ENCODE measurements at regions not wholly inside any gene's neighbourhood (a gene's known extent, or its start where the extent isn't known, plus 50 kb on each side); places are given as distances from the start of the nearest gene placed in this dataset.
A peak's percentile ranks its signal among the peaks of the same experiment; 100 is the strongest.
"Not testable (repeated sequence)": the region's sequence is repeated elsewhere in the genome, so short reads cannot be mapped to it uniquely, and the experiment has no call there.

DNA sequence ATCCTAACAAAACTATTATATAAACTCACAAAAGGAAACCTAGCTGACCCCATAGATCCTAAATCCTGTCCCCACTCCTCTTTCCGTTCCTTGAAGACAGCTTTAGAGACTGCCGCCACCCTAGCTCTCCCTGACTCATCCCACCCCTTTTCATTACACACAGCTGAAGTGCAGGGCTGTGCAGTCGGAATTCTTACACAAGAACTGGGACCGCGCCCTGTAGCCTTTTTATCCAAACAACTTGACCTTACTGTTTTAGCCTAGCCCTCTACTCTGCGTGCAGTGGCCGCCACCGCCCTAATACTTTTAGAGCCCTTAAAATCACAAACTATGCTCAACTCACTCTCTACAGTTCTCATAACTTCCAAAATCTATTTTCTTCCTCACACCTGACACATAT, 264.0 kb downstream of the SMARCA2 start:
- DNase-seq (ENCODE audit: low spot score) = not testable (repeated sequence)

DNA sequence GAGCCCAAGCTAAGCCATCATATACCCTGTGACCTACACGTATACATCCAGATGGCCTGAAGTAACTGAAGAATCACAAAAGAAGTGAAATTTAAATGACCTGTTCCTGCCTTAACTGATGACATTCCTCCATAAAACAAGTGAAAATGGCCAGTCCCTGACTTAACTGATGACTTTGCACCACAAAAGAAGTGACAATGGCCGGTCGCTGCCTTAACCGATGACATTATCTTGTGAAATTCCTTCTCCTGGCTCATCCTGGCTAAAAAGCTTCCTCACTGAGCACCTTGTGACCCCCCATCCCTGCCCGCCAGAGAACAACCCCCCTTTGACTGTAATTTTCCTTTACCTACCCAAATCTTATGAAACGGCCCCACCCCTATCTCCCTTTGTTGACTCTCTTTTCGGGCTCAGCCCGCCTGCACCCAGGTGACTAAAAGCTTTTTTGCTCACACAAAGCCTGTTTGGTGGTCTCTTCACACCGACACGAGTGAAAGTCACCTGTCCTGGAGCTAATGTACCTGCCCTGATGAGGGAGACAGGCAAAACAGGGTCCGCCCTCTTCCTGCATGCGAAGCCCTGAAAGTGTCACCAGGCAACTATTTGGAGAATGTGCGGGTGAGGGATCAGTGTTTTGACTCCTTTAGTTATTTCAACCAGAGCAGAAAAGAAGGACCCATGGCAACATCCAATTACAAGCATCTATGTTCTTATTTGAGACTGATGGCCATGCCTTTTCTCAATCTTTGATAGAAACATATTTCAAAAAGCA, 266.1 kb downstream of the SMARCA2 start:
- no peak for DNase-seq (ENCODE audit: low spot score)

- DNase-seq (ENCODE audit: low spot score) = no peak
Measured at GRCh38 chr9:2281803-2282185, 266.6 kb downstream of the SMARCA2 start.

DNA sequence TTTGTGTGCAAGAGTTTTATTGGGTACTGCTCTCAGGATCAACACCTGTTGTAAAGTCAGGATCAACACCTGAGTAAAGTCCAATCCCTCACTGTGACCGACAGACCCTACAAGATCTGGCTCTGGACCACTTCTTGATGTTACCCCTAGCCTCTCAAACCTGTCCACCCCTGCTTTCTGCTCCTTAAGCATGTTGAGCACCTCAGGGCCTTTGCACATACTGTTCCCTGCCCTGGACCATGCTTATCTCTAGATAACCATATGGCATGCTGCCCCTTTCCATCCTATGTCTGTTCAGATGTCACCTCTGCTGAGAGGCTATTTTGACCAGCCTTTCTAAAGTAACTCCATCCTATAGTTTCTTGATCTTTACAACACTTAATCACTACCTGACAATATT, 269.6 kb downstream of the SMARCA2 start:
- no peak for DNase-seq (ENCODE audit: low spot score)

DNA sequence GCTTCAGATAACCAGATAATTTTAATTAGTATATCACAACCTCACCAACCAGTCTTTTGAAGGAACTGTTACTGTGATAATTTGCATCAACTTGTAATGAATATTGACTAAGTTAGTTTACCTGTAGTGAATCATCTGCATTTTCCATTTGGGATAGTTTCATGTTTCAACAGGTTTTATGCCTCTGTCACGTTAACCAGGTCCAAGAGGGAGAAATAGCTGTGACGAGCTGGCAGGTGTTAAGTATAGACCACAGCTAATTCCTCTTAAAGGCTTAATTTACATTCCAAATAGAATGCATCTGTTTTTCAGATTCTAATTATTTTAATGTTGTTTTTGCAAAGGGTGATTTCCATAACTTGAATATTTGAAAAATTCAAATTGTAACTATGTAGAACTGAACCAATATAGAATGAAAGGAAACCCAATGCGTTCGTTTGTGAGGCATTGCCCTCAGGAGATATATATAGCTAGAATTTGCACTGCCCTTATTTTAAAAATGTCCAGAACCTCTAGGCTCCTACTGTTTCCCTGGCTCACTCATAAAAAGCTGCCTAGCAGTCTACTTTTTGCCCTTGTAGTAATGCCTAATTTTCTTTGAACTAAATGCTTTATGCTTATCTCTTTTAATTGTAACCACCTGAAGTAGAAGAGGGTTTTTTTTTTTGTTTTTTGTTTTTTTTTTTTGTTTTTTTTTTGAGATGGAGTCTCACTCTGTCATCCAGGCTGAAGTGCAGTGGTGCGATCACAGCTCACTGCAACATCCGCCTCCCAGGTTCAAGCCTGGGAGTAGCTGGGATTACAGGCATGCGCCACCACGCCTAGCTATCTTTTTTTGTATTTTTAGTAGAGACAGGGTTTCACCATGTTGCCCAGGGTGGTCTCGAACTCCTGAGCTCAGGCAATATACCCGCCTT, 270.5 kb downstream of the SMARCA2 start:
- DNase-seq (ENCODE audit: low spot score) = no peak

DNA sequence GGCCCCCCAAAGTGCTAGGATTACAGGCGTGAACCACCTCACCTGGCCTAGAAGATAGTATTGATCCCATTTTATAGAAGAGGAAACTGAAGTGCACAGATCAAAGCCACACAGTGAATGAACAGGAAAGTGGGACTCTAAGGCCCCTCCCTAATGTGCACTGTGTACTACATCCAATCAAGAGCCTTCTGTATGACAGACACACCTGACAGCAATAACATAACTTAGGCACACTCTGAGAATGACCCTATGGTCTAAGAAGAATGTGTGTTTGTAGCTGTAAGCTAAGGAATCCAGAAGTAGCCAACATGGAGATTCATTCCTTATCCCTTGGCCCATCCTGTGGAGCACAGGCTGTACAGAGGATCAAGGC, 271.2 kb downstream of the SMARCA2 start:
- no peak for DNase-seq (ENCODE audit: low spot score)

DNA sequence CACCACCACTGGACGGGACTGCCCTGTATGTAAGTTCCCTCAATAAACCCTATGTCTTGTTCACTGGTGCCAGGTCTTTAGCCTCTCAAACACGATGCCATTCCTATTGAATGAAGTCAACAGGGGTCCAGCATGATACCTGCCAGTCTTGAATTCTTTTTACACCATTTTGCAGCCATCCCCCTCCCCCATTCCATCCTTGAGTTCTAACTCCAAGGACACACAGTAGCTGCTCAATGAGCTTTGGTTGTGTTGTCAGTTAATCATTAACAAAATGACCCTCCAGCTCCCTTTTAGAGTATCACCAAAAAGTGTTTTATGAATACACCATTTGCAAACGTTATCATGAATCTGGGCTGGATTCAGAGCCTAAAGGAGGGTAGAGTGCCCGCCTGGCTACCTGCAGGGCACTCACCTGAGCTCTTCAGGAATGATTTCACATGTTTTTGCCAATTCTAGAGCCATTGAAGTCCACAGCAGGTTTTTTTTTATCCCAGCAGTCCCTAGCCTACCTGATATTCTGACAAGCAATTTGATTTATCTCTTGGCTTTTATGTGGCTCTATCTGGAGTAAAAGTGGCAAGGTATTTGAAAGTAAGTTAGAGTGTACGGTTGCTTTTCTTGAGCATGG, 271.8 kb downstream of the SMARCA2 start:
- no peak for DNase-seq (ENCODE audit: low spot score)

DNA sequence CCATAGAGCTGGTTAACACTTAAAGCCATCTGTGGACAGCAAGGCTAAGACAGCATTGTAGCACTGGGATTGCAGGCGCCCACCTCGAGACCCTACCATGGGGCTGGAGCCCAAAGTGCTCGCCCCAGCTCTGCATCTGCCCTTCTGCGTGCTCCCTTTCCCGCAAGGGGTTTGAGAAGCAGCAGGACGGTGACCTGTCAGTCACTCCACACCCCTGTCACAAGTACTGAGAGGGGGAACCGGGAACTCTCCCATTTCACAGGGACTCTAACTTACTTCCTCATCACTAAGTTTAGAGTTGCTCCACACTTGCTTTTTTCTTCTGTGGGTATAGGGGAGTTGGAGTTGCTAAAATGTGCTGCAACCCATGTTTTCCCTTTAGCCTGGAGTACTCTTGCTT, 273.2 kb downstream of the SMARCA2 start:
- DNase-seq (ENCODE audit: low spot score) = no peak

- DNase-seq (ENCODE audit: low spot score) = no peak
Measured at GRCh38 chr9:2289263-2289662, 274.1 kb downstream of the SMARCA2 start.

GRCh38 chr9:2290382-2290781, 275.2 kb downstream of the SMARCA2 start:
- no peak for DNase-seq (ENCODE audit: low spot score)

DNA sequence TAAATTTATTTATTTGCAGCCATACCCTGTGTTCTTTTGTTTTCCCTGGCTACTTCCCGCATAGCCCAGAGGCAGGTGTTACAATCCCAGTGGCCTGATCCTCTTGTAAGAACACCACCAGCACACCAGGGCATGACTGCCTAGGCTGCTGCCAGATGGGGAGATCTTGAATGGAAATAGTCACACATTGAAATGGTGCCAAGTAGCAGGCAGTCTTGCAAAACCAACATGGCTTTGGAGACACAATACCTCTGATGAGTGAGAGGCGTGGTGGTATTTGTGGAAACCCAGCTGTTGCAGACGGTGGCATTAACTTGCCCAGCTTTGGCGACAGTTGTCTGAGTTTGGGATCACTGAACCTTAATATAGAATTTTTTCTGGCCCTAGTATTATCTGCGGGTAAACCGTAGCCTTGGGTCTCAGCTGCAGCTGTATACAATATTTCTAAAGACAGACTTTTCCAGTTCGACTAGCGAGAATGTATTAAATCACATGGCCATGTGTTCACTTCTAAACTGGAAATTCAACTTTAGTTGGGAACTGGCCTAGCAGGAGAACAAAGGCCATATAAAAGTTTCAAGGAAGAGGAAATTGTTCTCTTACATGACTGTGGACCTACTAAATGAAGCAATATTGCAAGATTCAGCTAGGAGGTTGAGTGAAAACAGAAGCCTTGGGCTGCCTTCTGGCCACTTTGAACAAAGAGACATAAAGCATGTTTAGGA, 277.0 kb downstream of the SMARCA2 start:
- DNase-seq (ENCODE audit: low spot score) = peak; percentile 9

DNA sequence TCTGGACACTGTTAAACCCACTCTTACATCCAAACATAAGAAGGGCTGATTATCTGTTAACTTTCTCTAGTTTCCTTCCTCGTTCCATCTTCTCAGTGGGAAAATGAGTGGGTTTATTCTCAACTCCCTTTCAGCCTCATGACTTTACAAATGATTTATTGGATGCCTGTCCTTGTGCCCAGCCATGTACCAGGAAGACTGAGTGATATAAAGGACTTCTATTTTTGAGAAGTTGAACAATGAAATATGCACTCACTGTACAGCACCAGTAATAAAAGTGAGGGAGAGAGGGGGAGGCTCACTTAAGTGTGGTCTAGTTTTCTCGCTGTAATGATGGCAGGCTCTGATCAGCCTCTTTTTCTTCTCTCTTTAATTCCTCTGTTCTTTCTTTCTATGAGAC, 277.6 kb downstream of the SMARCA2 start:
- no peak for DNase-seq (ENCODE audit: low spot score)

DNA sequence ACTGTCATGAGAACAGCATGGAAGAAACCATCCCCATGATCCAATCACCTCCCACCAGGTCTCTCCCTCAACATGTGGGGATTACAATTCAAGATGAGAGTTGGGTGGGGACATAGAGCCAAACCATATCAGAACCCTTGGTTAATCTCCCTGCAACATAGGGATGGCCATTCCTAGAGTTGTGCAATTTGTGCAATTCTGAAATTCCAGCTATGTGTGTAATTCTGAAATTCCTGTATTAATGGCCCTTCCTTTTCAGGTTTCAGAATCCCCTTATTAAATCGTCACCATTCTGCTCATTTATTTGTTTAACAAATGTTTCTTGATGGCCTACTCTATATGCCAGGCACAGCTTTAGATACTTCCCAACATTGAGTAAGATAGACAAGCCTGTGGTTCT, 282.6 kb downstream of the SMARCA2 start:
- DNase-seq (ENCODE audit: low spot score) = no peak

GRCh38 chr9:2298217-2298616, 283.1 kb downstream of the SMARCA2 start:
- DNase-seq (ENCODE audit: low spot score) = no peak

DNA sequence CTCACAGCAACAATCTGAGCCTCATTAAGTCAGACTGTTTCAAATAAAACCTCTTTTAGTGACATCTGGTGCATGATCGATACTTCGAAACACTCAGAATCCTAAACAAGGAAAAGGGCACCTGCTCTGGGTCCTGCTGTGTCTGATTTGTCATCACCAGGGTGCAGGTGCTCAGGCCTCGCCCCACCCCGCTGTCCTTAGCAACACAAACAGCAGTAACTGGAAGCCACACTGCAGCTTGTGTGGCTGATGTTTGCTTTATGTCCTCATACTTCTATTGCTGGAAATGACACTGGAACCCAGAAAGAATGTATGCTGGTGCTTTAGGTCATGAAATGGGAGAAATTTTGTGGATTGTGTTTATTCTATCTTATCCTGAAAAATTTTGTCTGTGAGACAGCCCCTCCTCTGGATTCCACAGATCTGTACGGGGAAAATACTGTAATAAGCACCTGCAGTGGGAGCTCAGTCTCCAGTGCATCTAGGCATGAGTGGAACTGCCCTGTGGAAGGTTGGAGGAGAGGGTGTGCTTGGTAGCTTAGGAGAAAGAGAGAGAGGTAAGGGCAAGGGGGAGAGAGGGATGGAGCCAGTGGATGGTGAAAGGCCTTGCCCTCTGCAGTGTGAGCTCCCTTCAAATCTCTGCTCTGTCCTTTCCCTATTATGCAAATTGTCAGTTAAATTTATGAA, 284.2 kb downstream of the SMARCA2 start:
- DNase-seq (ENCODE audit: low spot score) = no peak

- no peak for DNase-seq (ENCODE audit: low spot score)
Measured at GRCh38 chr9:2299843-2300205, 284.7 kb downstream of the SMARCA2 start.

DNA sequence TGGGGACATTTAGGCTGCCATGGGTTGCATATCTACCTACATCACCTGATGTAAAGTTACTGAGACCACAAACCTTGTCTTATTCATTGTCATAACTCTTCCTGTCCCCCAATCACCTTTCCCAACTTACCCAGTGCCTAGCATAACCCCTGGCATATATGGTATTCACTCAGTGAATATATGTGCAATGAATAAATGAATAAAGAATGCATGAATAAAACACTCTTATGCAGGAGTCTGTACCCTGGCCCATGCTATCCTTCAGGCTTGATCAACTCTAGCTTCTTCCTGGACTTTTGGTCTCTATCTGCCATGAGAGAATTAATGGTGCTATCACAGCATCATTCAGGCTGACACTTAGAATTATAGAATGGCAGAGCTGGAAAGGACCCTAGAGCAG, 285.2 kb downstream of the SMARCA2 start:
- DNase-seq (ENCODE audit: low spot score) = no peak

- DNase-seq (ENCODE audit: low spot score) = no peak
Measured at GRCh38 chr9:2302606-2303005, 287.5 kb downstream of the SMARCA2 start.

DNA sequence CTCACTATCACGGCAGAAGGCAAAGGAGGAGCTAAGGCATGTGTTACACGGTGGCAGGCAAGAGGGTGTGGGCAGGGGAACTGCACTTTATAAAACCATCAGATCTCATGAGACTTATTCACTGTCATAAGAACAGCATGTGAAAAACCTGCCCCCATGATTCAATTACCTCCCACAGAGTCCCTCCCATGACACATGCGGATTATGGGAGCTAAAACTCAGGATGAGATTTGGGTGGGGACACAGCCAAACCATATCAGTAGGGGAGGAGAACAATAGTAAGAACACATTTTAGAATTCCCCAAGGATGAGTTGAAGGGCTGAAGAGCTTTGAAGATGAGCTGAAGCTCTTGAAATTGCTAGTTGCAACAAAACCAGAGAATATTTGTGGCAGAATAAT, 287.9 kb downstream of the SMARCA2 start:
- no peak for DNase-seq (ENCODE audit: low spot score)

GRCh38 chr9:2307480-2307879, 292.3 kb downstream of the SMARCA2 start:
- DNase-seq (ENCODE audit: low spot score) = peak; percentile 33

- no peak for DNase-seq (ENCODE audit: low spot score)
Measured at GRCh38 chr9:2311920-2312319, 296.8 kb downstream of the SMARCA2 start.

DNA sequence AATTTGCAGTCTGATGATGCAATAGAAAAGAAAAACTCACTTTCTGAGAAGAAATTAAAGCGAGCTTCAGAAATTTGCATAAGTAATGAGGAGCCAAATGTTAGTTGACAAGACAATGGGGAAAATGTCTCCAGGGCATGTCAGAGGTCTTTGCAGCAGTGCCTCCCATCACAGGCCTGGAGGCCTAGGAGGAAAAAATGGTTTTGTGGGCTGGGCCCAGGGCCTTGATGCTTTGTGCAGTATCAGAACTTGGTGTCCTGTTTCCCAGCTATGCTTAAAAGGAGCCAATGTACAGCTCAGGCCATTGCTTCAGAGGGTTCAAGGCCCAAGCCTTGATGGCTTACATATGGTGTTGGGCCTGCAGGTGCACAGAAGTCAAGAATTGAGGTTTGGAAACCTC, 298.4 kb downstream of the SMARCA2 start:
- no peak for DNase-seq (ENCODE audit: low spot score)

All from RKO (cell line).